KMS-11 (cell line): ENCODE measurements at regions not wholly inside any gene's neighbourhood (a gene's known extent, or its start where the extent isn't known, plus 50 kb on each side); places are given as distances from the start of the nearest gene placed in this dataset.

ENCODE experiments used
- H2AFZ ChIP-seq: fragments of 200-600 bp; sonication (generic); 2 replicates; pipeline ENCODE4 v1.6.1; 2016; ENCODE audit warnings: antibody characterized with exemption, mixed run types, low read depth
- H3K27ac ChIP-seq: fragments of 200-600 bp; sonication (generic); 2 replicates; pipeline ENCODE4 v1.6.1; 2016; ENCODE audit warnings: mild to moderate bottlenecking, mixed run types
- H3K27me3 ChIP-seq: fragments of 200-600 bp; sonication (generic); 2 replicates; pipeline ENCODE4 v1.6.1; 2017; ENCODE audit warnings: mild to moderate bottlenecking, low read depth, mixed run types, moderate library complexity; ENCODE audit not compliant: insufficient read depth
- H3K36me3 ChIP-seq: fragments of 200-600 bp; sonication (generic); 2 replicates; pipeline ENCODE4 v1.6.1; 2017; ENCODE audit warnings: mild to moderate bottlenecking, mixed run types; ENCODE audit not compliant: insufficient read depth
- H3K4me1 ChIP-seq: fragments of 200-600 bp; sonication (generic); 2 replicates; pipeline ENCODE4 v1.6.1; 2016; ENCODE audit warnings: mild to moderate bottlenecking, low read depth, mixed run types; ENCODE audit not compliant: poor library complexity, severe bottlenecking
- H3K4me2 ChIP-seq: fragments of 200-600 bp; sonication (generic); 2 replicates; pipeline ENCODE4 v1.7.0; 2016; ENCODE audit warnings: mild to moderate bottlenecking, mixed run types
- H3K4me3 ChIP-seq: fragments of 200-600 bp; sonication (generic); IDR thresholded peaks from 2 replicates; pipeline ENCODE4 v1.6.1; 2017; ENCODE audit warnings: low read depth, low read length, mixed read lengths; ENCODE audit not compliant: insufficient read depth
- H3K79me2 ChIP-seq: fragments of 200-600 bp; sonication (generic); 2 replicates; pipeline ENCODE4 v1.6.1; 2016; ENCODE audit warnings: low read depth, mixed run types; ENCODE audit not compliant: insufficient read depth
- H3K9ac ChIP-seq: fragments of 200-600 bp; sonication (generic); 2 replicates; pipeline ENCODE4 v1.6.1; 2016; ENCODE audit warnings: mild to moderate bottlenecking, mixed run types
- H4K20me1 ChIP-seq: fragments of 200-600 bp; sonication (generic); 2 replicates; pipeline ENCODE4 v1.6.1; 2016; ENCODE audit warnings: mild to moderate bottlenecking, mixed run types; ENCODE audit not compliant: insufficient read depth
- CTCF ChIP-seq: fragments of 200-600 bp; sonication (generic); conservative IDR thresholded peaks from 2 replicates; pipeline ENCODE4 v1.6.1; 2017; ENCODE audit warnings: low read depth, mild to moderate bottlenecking, antibody characterized with exemption, low read length, moderate library complexity, mixed read lengths

- no peaks in the 10 kb centered on the region for H3K36me3 ChIP-seq
- H3K27me3 ChIP-seq, result no peaks in the 10 kb centered on the region
- no peak overlapping the region for H3K4me3 ChIP-seq
- H4K20me1 ChIP-seq, result no peaks in the 10 kb centered on the region
- H3K4me2 ChIP-seq, result no peak overlapping the region
- peaks cover 13% of the 10 kb centered on the region for H3K4me1 ChIP-seq
- H3K9ac ChIP-seq, result no peak overlapping the region
- TF ChIP-seq CTCF, result no peak
- H2AFZ ChIP-seq, result no peak overlapping the region
- H3K79me2 ChIP-seq, result no peaks in the 10 kb centered on the region
- no peak overlapping the region for H3K27ac ChIP-seq
These were observed 286.4 kb downstream of the TXNL1 start for GRCh38 chr18:56351911-56352500.

GRCh38 chr18:56337507-56337906 is 300.9 kb downstream of the TXNL1 start:
- H3K4me1 ChIP-seq, result peaks cover 19% of the 10 kb centered on the region
- H2AFZ ChIP-seq, result no peak overlapping the region
- H3K27ac ChIP-seq, result no peak overlapping the region
- no peak overlapping the region for H3K9ac ChIP-seq
- no peak for TF ChIP-seq CTCF
- no peaks in the 10 kb centered on the region for H4K20me1 ChIP-seq
- H3K4me2 ChIP-seq, result no peak overlapping the region
- H3K4me3 ChIP-seq, result no peak overlapping the region
- H3K79me2 ChIP-seq, result no peaks in the 10 kb centered on the region
- H3K27me3 ChIP-seq, result no peaks in the 10 kb centered on the region
- H3K36me3 ChIP-seq, result no peaks in the 10 kb centered on the region

- TF ChIP-seq CTCF, result no peak
- H3K4me2 ChIP-seq, result no peak overlapping the region
- peaks cover 19% of the 10 kb centered on the region for H3K4me1 ChIP-seq
- no peaks in the 10 kb centered on the region for H3K79me2 ChIP-seq
- H2AFZ ChIP-seq, result no peak overlapping the region
- no peak overlapping the region for H3K9ac ChIP-seq
- H3K36me3 ChIP-seq, result no peaks in the 10 kb centered on the region
- H3K27me3 ChIP-seq, result no peaks in the 10 kb centered on the region
- no peaks in the 10 kb centered on the region for H4K20me1 ChIP-seq
- no peak overlapping the region for H3K4me3 ChIP-seq
- H3K27ac ChIP-seq, result no peak overlapping the region
These were observed 304.6 kb downstream of the TXNL1 start for GRCh38 chr18:56333839-56334238.

- TF ChIP-seq CTCF, result no peak
- no peak overlapping the region for H3K9ac ChIP-seq
- H3K4me2 ChIP-seq, result no peak overlapping the region
These were observed 305.2 kb downstream of the TXNL1 start for GRCh38 chr18:56333146-56333545.

More at GRCh38 chr18:56333146-56333545, 305.2 kb downstream of the TXNL1 start:
- H3K27ac ChIP-seq, result no peak overlapping the region
- no peaks in the 10 kb centered on the region for H4K20me1 ChIP-seq
- H2AFZ ChIP-seq, result no peak overlapping the region
- H3K27me3 ChIP-seq, result no peaks in the 10 kb centered on the region
- no peak overlapping the region for H3K4me3 ChIP-seq
- no peaks in the 10 kb centered on the region for H3K79me2 ChIP-seq
- peaks cover 19% of the 10 kb centered on the region for H3K4me1 ChIP-seq
- H3K36me3 ChIP-seq, result no peaks in the 10 kb centered on the region
